GM23338 (cell line): ENCODE measurements at regions not wholly inside any gene's neighbourhood (a gene's known extent, or its start where the extent isn't known, plus 50 kb on each side); places are given as distances from the start of the nearest gene placed in this dataset.
"Not testable (repeated sequence)": the region's sequence is repeated elsewhere in the genome, so short reads cannot be mapped to it uniquely, and the experiment has no call there.

Source experiments
- ATAC-seq: fragments of 200-7000 bp; cut with Tn5 transposase; 3 replicates; pipeline ENCODE4 v1.9.1; 2020
- DNase-seq: peaks from one replicate; pipeline ENCODE4 v3.0.0-alpha.2; 2015; ENCODE audit warnings: low spot score
- H2AFZ ChIP-seq: fragments of 200-600 bp; sonication (generic); 2 replicates; pipeline ENCODE4 v1.8.0; 2016; ENCODE audit warnings: antibody characterized with exemption, mild to moderate bottlenecking, moderate library complexity
- H3F3A ChIP-seq: fragments of 200-600 bp; sonication (generic); replicated peaks from 2 replicates; pipeline ENCODE4 v1.8.0; 2017; ENCODE audit warnings: antibody characterized with exemption, mixed run types, low read depth
- H3K27ac ChIP-seq: fragments of 200-600 bp; sonication (generic); 2 replicates; pipeline ENCODE4 v1.6.1; 2016; ENCODE audit warnings: low read depth
- H3K27me3 ChIP-seq: fragments of 200-600 bp; sonication (generic); 2 replicates; pipeline ENCODE4 v1.8.0; 2016; ENCODE audit warnings: mild to moderate bottlenecking, mixed run types, moderate library complexity; ENCODE audit not compliant: insufficient read depth
- H3K36me3 ChIP-seq: fragments of 200-600 bp; sonication (generic); 2 replicates; pipeline ENCODE4 v1.8.0; 2016; ENCODE audit warnings: mild to moderate bottlenecking; ENCODE audit not compliant: insufficient read depth
- H3K4me1 ChIP-seq: fragments of 200-600 bp; sonication (generic); 2 replicates; pipeline ENCODE4 v1.8.0; 2016; ENCODE audit warnings: mild to moderate bottlenecking, moderate library complexity; ENCODE audit not compliant: insufficient read depth
- H3K4me2 ChIP-seq: fragments of 200-600 bp; sonication (generic); 2 replicates; pipeline ENCODE4 v1.7.1; 2017; ENCODE audit warnings: mixed run types
- H3K4me3 ChIP-seq: fragments of 200-600 bp; sonication (generic); 2 replicates; pipeline ENCODE4 v1.6.1; 2016; ENCODE audit warnings: mixed run types
- H3K79me2 ChIP-seq: fragments of 200-600 bp; sonication (generic); replicated peaks from 2 replicates; pipeline ENCODE4 v1.8.0; 2017; ENCODE audit warnings: mild to moderate bottlenecking; ENCODE audit not compliant: insufficient read depth
- H3K9me2 ChIP-seq: fragments of 200-600 bp; sonication (generic); 2 replicates; pipeline ENCODE4 v1.8.0; 2017; ENCODE audit not compliant: insufficient read depth
- H4K20me1 ChIP-seq: fragments of 200-600 bp; sonication (generic); replicated peaks from 2 replicates; pipeline ENCODE4 v1.8.0; 2017; ENCODE audit warnings: mild to moderate bottlenecking; ENCODE audit not compliant: insufficient read depth
- H3K27ac Mint-ChIP-seq: 2 replicates; pipeline ENCODE4 v1.8.0; 2020; ENCODE audit warnings: inconsistent platforms, mild to moderate bottlenecking, moderate library complexity, mixed read lengths
- H3K27me3 Mint-ChIP-seq: 3 replicates; pipeline ENCODE4 v1.8.0; 2022; ENCODE audit warnings: low read depth, mild to moderate bottlenecking, moderate library complexity, mixed read lengths, inconsistent platforms; ENCODE audit not compliant: insufficient read depth, poor library complexity
- H3K36me3 Mint-ChIP-seq: 3 replicates; pipeline ENCODE4 v1.8.0; 2021; ENCODE audit warnings: low read depth, mild to moderate bottlenecking, inconsistent platforms, moderate library complexity, mixed read lengths
- H3K4me1 Mint-ChIP-seq: 3 replicates; pipeline ENCODE4 v1.8.0; 2020; ENCODE audit warnings: mild to moderate bottlenecking, inconsistent platforms, mixed read lengths
- H3K4me3 Mint-ChIP-seq: 3 replicates; pipeline ENCODE4 v1.8.0; 2021; ENCODE audit warnings: moderate library complexity, mild to moderate bottlenecking, inconsistent platforms, mixed read lengths
- H3K9me3 Mint-ChIP-seq: 3 replicates; pipeline ENCODE4 v1.8.0; 2020; ENCODE audit warnings: moderate library complexity, mild to moderate bottlenecking, inconsistent platforms, mixed read lengths
- NANOG ChIP-seq: IDR thresholded peaks from 2 replicates; pipeline ENCODE4 v1.6.1; 2016; ENCODE audit warnings: antibody characterized with exemption, borderline replicate concordance
- POLR2AphosphoS5 ChIP-seq: IDR thresholded peaks from 2 replicates; pipeline ENCODE4 v1.6.1; 2016; ENCODE audit warnings: antibody characterized with exemption, low read depth
- STAT1 ChIP-seq: IDR thresholded peaks from one replicate; pipeline ENCODE4 v1.6.1; 2016; ENCODE audit warnings: antibody characterized with exemption; ENCODE audit not compliant: unreplicated experiment
- ZNF114 ChIP-seq: fragments of 250-450 bp; sonication (Bioruptor Pico); IDR thresholded peaks from 2 replicates; pipeline ENCODE4 v1.5.0; 2020; ENCODE audit warnings: mild to moderate bottlenecking, moderate library complexity
- TF ChIP-seq, protein P1 (sequence below), 2 experiments: fragments of 200-600 bp in 1 of 2; sonication (generic) in 1 of 2; conservative IDR thresholded peaks; 2 replicates each; pipeline versions ENCODE4 v1.5.1 to v1.6.1; 2016 to 2017; ENCODE audit warnings: antibody characterized with exemption in 2 of 2, low read depth in 2 of 2, mild to moderate bottlenecking in 2 of 2, moderate library complexity in 1 of 2
- TF ChIP-seq, protein P2 (sequence below): fragments of 250-450 bp; sonication (Bioruptor Pico); IDR thresholded peaks from 2 replicates; pipeline ENCODE4 v1.5.0; 2020; ENCODE audit warnings: mild to moderate bottlenecking, moderate library complexity

DNA sequence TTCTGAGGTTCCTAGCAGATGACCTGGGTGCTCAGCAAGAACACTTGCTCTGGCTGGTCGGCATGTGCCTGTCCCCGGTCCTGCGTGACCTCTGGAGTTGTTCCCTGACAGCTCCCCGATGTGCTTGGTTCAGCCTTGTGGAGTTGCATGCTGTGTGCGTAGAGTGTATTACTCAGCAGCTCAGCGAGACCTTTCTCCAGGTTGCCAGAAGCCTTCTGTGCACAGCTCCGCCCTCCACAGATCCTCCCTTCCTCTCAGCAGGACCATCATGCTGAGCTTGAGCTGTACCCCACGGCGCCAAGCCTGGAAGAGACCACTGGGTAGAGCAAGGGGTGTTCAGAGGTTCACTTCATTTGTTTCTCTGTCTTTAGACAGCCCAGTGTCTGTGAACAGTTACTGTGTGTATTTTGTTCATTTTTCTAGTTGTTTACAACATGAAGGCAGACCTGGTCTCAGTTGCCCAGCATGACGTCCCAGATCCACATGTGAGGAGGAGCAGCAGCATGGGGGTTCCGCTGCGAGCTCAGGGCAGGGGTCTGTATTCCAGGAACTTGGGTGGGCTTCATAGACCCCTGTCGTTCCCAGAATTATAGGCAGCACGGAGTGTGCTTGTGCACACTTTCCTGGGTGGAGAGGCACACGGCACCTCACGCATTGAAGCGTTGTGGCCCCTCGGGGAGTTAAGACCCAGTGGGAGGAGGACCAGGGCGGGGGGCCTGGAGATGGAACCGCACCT is 148.6 kb downstream of the IGLL1 start:
- no peak overlapping the region for H3K27ac Mint-ChIP-seq
- no peaks in the 10 kb centered on the region for H4K20me1 ChIP-seq
- H3K36me3 ChIP-seq = no peaks in the 10 kb centered on the region; the same call in 1 of the 2 replicates
- no peak overlapping the region for H2AFZ ChIP-seq
- H3K79me2 ChIP-seq = no peaks in the 10 kb centered on the region
- no peak overlapping the region for H3K4me3 Mint-ChIP-seq
- H3K9me3 Mint-ChIP-seq = peaks cover 18% of the 10 kb centered on the region; the same call in 2 of the 3 replicates
- peaks cover 12% of the 10 kb centered on the region; the same call in 2 of the 3 replicates for H3K36me3 Mint-ChIP-seq
- H3K9me2 ChIP-seq = no peaks in the 10 kb centered on the region
- no peaks in the 10 kb centered on the region for H3F3A ChIP-seq
- H3K27ac ChIP-seq = no peak overlapping the region
- H3K27me3 Mint-ChIP-seq = peaks cover 15% of the 10 kb centered on the region
- no peaks in the 10 kb centered on the region for H3K27me3 ChIP-seq
- ATAC-seq (peak; percentile 12; the same call in 2 of the 3 replicates), DNase-seq (no peak)
- H3K4me2 ChIP-seq = no peak overlapping the region
- TF ChIP-seq NANOG (no peak), ZNF114 (CRISPR knock-in tag) (no peak), STAT1 (no peak), POLR2AphosphoS5 (no peak)
- TF ChIP-seq, protein P1, sequence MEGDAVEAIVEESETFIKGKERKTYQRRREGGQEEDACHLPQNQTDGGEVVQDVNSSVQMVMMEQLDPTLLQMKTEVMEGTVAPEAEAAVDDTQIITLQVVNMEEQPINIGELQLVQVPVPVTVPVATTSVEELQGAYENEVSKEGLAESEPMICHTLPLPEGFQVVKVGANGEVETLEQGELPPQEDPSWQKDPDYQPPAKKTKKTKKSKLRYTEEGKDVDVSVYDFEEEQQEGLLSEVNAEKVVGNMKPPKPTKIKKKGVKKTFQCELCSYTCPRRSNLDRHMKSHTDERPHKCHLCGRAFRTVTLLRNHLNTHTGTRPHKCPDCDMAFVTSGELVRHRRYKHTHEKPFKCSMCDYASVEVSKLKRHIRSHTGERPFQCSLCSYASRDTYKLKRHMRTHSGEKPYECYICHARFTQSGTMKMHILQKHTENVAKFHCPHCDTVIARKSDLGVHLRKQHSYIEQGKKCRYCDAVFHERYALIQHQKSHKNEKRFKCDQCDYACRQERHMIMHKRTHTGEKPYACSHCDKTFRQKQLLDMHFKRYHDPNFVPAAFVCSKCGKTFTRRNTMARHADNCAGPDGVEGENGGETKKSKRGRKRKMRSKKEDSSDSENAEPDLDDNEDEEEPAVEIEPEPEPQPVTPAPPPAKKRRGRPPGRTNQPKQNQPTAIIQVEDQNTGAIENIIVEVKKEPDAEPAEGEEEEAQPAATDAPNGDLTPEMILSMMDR (conservative IDR thresholded peaks at IDR 0.05; ENCODE audit: low read depth in 2 of 2) = no peak
- TF ChIP-seq, protein P2, sequence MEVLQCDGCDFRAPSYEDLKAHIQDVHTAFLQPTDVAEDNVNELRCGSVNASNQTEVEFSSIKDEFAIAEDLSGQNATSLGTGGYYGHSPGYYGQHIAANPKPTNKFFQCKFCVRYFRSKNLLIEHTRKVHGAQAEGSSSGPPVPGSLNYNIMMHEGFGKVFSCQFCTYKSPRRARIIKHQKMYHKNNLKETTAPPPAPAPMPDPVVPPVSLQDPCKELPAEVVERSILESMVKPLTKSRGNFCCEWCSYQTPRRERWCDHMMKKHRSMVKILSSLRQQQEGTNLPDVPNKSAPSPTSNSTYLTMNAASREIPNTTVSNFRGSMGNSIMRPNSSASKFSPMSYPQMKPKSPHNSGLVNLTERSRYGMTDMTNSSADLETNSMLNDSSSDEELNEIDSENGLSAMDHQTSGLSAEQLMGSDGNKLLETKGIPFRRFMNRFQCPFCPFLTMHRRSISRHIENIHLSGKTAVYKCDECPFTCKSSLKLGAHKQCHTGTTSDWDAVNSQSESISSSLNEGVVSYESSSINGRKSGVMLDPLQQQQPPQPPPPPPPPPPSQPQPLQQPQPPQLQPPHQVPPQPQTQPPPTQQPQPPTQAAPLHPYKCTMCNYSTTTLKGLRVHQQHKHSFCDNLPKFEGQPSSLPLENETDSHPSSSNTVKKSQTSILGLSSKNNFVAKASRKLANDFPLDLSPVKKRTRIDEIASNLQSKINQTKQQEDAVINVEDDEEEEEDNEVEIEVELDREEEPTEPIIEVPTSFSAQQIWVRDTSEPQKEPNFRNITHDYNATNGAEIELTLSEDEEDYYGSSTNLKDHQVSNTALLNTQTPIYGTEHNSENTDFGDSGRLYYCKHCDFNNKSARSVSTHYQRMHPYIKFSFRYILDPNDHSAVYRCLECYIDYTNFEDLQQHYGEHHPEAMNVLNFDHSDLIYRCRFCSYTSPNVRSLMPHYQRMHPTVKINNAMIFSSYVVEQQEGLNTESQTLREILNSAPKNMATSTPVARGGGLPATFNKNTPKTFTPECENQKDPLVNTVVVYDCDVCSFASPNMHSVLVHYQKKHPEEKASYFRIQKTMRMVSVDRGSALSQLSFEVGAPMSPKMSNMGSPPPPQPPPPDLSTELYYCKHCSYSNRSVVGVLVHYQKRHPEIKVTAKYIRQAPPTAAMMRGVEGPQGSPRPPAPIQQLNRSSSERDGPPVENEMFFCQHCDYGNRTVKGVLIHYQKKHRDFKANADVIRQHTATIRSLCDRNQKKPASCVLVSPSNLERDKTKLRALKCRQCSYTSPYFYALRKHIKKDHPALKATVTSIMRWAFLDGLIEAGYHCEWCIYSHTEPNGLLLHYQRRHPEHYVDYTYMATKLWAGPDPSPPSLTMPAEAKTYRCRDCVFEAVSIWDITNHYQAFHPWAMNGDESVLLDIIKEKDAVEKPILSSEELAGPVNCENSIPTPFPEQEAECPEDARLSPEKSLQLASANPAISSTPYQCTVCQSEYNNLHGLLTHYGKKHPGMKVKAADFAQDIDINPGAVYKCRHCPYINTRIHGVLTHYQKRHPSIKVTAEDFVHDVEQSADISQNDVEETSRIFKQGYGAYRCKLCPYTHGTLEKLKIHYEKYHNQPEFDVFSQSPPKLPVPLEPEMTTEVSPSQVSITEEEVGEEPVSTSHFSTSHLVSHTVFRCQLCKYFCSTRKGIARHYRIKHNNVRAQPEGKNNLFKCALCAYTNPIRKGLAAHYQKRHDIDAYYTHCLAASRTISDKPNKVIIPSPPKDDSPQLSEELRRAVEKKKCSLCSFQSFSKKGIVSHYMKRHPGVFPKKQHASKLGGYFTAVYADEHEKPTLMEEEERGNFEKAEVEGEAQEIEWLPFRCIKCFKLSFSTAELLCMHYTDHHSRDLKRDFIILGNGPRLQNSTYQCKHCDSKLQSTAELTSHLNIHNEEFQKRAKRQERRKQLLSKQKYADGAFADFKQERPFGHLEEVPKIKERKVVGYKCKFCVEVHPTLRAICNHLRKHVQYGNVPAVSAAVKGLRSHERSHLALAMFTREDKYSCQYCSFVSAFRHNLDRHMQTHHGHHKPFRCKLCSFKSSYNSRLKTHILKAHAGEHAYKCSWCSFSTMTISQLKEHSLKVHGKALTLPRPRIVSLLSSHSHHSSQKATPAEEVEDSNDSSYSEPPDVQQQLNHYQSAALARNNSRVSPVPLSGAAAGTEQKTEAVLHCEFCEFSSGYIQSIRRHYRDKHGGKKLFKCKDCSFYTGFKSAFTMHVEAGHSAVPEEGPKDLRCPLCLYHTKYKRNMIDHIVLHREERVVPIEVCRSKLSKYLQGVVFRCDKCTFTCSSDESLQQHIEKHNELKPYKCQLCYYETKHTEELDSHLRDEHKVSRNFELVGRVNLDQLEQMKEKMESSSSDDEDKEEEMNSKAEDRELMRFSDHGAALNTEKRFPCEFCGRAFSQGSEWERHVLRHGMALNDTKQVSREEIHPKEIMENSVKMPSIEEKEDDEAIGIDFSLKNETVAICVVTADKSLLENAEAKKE = no peak
- no peaks in the 10 kb centered on the region for H3K4me1 ChIP-seq
- no peak overlapping the region for H3K4me3 ChIP-seq
- peaks cover 15% of the 10 kb centered on the region for H3K4me1 Mint-ChIP-seq

DNA sequence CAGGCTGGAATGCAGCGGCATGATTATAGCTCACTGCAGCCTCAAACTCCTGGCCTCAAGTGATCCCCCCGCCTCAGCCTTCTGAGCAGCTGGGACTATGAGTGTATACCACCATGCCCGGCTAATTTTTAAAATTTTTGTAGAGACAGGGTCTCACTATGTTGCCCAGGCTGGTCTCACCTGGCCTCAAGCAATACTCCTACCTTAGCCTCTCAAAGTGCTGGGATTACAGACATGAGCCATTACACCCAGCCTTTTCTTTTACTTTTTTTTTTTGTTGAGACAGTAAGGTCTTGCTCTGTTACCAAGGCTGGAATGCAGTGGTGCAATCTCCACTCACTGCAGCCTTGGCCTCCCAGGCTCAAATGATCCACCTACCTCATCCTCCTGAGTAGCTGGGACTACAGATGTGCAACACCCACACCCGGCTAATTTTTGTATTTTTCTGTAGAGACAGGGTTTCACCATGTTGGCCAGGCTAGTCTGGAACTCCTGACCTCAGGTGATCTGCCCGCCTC is 155.5 kb downstream of the IGLL1 start:
- not testable (repeated sequence) for H3K4me1 Mint-ChIP-seq, H3K4me1 ChIP-seq, H3K36me3 Mint-ChIP-seq, H3K79me2 ChIP-seq, H3K36me3 ChIP-seq, H3K4me3 ChIP-seq, H3K27ac Mint-ChIP-seq, H3K4me3 Mint-ChIP-seq, H3F3A ChIP-seq, ATAC-seq, H3K4me2 ChIP-seq, DNase-seq, H3K27ac ChIP-seq, H3K9me2 ChIP-seq, H3K27me3 ChIP-seq, H3K27me3 Mint-ChIP-seq, H3K9me3 Mint-ChIP-seq, H4K20me1 ChIP-seq, H2AFZ ChIP-seq
